Stimulated activated CD4-positive, alpha-beta T cell treated with anti-CD3 and anti-CD28 coated beads, Interleukin-4, amount 100 ng/mL, for 1 hour (primary cell): ENCODE measurements at regions not wholly inside any gene's neighbourhood (a gene's known extent, or its start where the extent isn't known, plus 50 kb on each side); places are given as distances from the start of the nearest gene placed in this dataset.

Source experiments
- DNase-seq: peaks from one replicate; pipeline ENCODE4 v3.0.0-alpha.2; 2020

- DNase-seq, result no peak
These were observed 885.3 kb downstream of the TBC1D22A start for GRCh38 chr22:47647720-47648119.

- DNase-seq, result no peak
These were observed 884.7 kb downstream of the TBC1D22A start for GRCh38 chr22:47647181-47647580.

GRCh38 chr22:47645923-47646322 lies 883.5 kb downstream of the TBC1D22A start:
- DNase-seq, result no peak

GRCh38 chr22:47645450-47645914 lies 883.0 kb downstream of the TBC1D22A start:
- no peak for DNase-seq

GRCh38 chr22:47634347-47634746 lies 871.9 kb downstream of the TBC1D22A start:
- no peak for DNase-seq

- DNase-seq, result no peak
These were observed 870.7 kb downstream of the TBC1D22A start for GRCh38 chr22:47633111-47633510.

GRCh38 chr22:47632701-47633100 lies 870.3 kb downstream of the TBC1D22A start:
- no peak for DNase-seq

GRCh38 chr22:47631571-47632102 lies 869.2 kb downstream of the TBC1D22A start:
- DNase-seq, result no peak

GRCh38 chr22:47630741-47631534 lies 868.5 kb downstream of the TBC1D22A start:
- DNase-seq, result no peak

- no peak for DNase-seq
These were observed 867.6 kb downstream of the TBC1D22A start for GRCh38 chr22:47629791-47630655.

- no peak for DNase-seq
These were observed 866.8 kb downstream of the TBC1D22A start for GRCh38 chr22:47629273-47629711.

- DNase-seq, result no peak
These were observed 866.2 kb downstream of the TBC1D22A start for GRCh38 chr22:47628477-47629272.

GRCh38 chr22:47627556-47628253 lies 865.3 kb downstream of the TBC1D22A start:
- DNase-seq, result no peak

- DNase-seq, result no peak
These were observed 864.3 kb downstream of the TBC1D22A start for GRCh38 chr22:47626428-47627390.

GRCh38 chr22:47625531-47626427 lies 863.3 kb downstream of the TBC1D22A start:
- DNase-seq, result no peak

- no peak for DNase-seq
These were observed 862.5 kb downstream of the TBC1D22A start for GRCh38 chr22:47625013-47625385.

GRCh38 chr22:47624252-47625012 lies 862.0 kb downstream of the TBC1D22A start:
- DNase-seq, result no peak

- DNase-seq, result no peak
These were observed 861.3 kb downstream of the TBC1D22A start for GRCh38 chr22:47623763-47624148.
